GM19395 (cell line): ENCODE measurements at regions not wholly inside any gene's neighbourhood (a gene's known extent, or its start where the extent isn't known, plus 50 kb on each side); places are given as distances from the start of the nearest gene placed in this dataset.
"Not testable (repeated sequence)": the region's sequence is repeated elsewhere in the genome, so short reads cannot be mapped to it uniquely, and the experiment has no call there.

Experiments
- ATAC-seq: cut with Tn5 transposase; IDR thresholded peaks from one replicate; pipeline ENCODE4 v1.9.1; 2021; ENCODE audit warnings: mild to moderate bottlenecking, moderate library complexity; ENCODE audit not compliant: unreplicated experiment

- ATAC-seq, result no peak
Observed at GRCh38 chr9:708551-709432, 132.7 kb upstream of the DMRT1 start.

GRCh38 chr9:710951-711745, 130.3 kb upstream of the DMRT1 start:
- no peak for ATAC-seq

GRCh38 chr9:711761-712553, 129.5 kb upstream of the DMRT1 start:
- ATAC-seq, result no peak

GRCh38 chr9:712643-713042, 128.9 kb upstream of the DMRT1 start:
- ATAC-seq, result no peak

GRCh38 chr9:713091-713490, 128.4 kb upstream of the DMRT1 start:
- ATAC-seq, result no peak

GRCh38 chr9:714675-715074, 126.8 kb upstream of the DMRT1 start:
- ATAC-seq, result no peak

- no peak for ATAC-seq
Observed at GRCh38 chr9:715300-715699, 126.2 kb upstream of the DMRT1 start.

GRCh38 chr9:715743-716400, 125.6 kb upstream of the DMRT1 start:
- ATAC-seq, result no peak

- ATAC-seq, result no peak
Observed at GRCh38 chr9:717722-718121, 123.8 kb upstream of the DMRT1 start.

GRCh38 chr9:720239-720881, 121.1 kb upstream of the DMRT1 start:
- no peak for ATAC-seq

GRCh38 chr9:722388-722980, 119.0 kb upstream of the DMRT1 start:
- ATAC-seq, result no peak

- ATAC-seq, result not testable (repeated sequence)
Observed at GRCh38 chr9:724461-724860, 117.0 kb upstream of the DMRT1 start.

- ATAC-seq, result no peak
Observed at GRCh38 chr9:726005-726404, 115.5 kb upstream of the DMRT1 start.

- ATAC-seq, result no peak
Observed at GRCh38 chr9:727767-728166, 113.7 kb upstream of the DMRT1 start.

GRCh38 chr9:728535-728934, 113.0 kb upstream of the DMRT1 start:
- no peak for ATAC-seq

- ATAC-seq, result no peak
Observed at GRCh38 chr9:731474-731873, 110.0 kb upstream of the DMRT1 start.

- ATAC-seq, result no peak
Observed at GRCh38 chr9:734831-735511, 106.5 kb upstream of the DMRT1 start.

- no peak for ATAC-seq
Observed at GRCh38 chr9:737400-738120, 103.9 kb upstream of the DMRT1 start.
